GM12891 (cell line): ENCODE measurements at regions not wholly inside any gene's neighbourhood (a gene's known extent, or its start where the extent isn't known, plus 50 kb on each side); places are given as distances from the start of the nearest gene placed in this dataset.

Experiments used
- PAX5 ChIP-seq: IDR thresholded peaks from 2 replicates; pipeline ENCODE4 v1.6.1; 2011; ENCODE audit warnings: low read length, moderate library complexity, mild to moderate bottlenecking; ENCODE audit not compliant: insufficient read depth, severe bottlenecking
- POLR2A ChIP-seq: IDR thresholded peaks from 2 replicates; pipeline ENCODE4 v1.6.1; 2011; ENCODE audit warnings: low read depth, low read length, control low read depth
- POLR2AphosphoS5 ChIP-seq: IDR thresholded peaks from 2 replicates; pipeline ENCODE4 v1.6.1; 2011; ENCODE audit warnings: low read depth, low read length, control low read depth
- POU2F2 ChIP-seq: IDR thresholded peaks from 2 replicates; pipeline ENCODE4 v1.6.1; 2011; ENCODE audit warnings: low read depth, mild to moderate bottlenecking, control low read depth, low read length, moderate library complexity
- SPI1 ChIP-seq: IDR thresholded peaks from 2 replicates; pipeline ENCODE4 v1.6.1; 2011; ENCODE audit warnings: low read depth, low read length, control low read depth
- TAF1 ChIP-seq: IDR thresholded peaks from 2 replicates; pipeline ENCODE4 v1.6.1; 2011; ENCODE audit warnings: low read depth, low read length, control low read depth

GRCh38 chrX:65588795-65589194 lies 54.2 kb upstream of the LAS1L start:
- TF ChIP-seq POLR2A (no peak), POLR2AphosphoS5 (no peak), POU2F2 (no peak), TAF1 (no peak), PAX5 (no peak), SPI1 (no peak)
